Stomach (tissue), 4 donors: ENCODE measurements at regions not wholly inside any gene's neighbourhood (a gene's known extent, or its start where the extent isn't known, plus 50 kb on each side); places are given as distances from the start of the nearest gene placed in this dataset.
"Not testable (repeated sequence)": the region's sequence is repeated elsewhere in the genome, so short reads cannot be mapped to it uniquely, and the experiment has no call there.

ENCODE experiments used
- CTCF ChIP-seq, 7 experiments: fragments of 450-650 bp in 4 of 7; fragments of 200-600 bp in 3 of 7; sonication (generic) in 3 of 7; IDR thresholded peaks; one replicate each; pipeline ENCODE4 v1.5.1; 2016 to 2019; ENCODE audit warnings: antibody characterized with exemption in 7 of 7, control low read depth in 2 of 7, mild to moderate bottlenecking in 1 of 7
- POLR2A ChIP-seq, 4 donors: fragments of 450-650 bp; IDR thresholded peaks; one replicate each; pipeline ENCODE4 v1.6.1; 2016; ENCODE audit warnings: antibody characterized with exemption in 4 of 4, control low read depth in 2 of 4, mild to moderate bottlenecking in 1 of 4, moderate library complexity in 1 of 4

GRCh38 chr4:132495267-132495812, 653.8 kb upstream of the PCDH10 start:
- TF ChIP-seq CTCF, POLR2A (IDR thresholded peaks at IDR 0.05): not testable (repeated sequence)
